TTC549 (cell line): ENCODE measurements at regions not wholly inside any gene's neighbourhood (a gene's known extent, or its start where the extent isn't known, plus 50 kb on each side); places are given as distances from the start of the nearest gene placed in this dataset.

Source experiments
- FAIRE-seq: peaks from 2 replicates; lab custom pipeline; 2012; peaks lifted over from hg19 to GRCh38; lab: Jason Lieb, UNC

DNA sequence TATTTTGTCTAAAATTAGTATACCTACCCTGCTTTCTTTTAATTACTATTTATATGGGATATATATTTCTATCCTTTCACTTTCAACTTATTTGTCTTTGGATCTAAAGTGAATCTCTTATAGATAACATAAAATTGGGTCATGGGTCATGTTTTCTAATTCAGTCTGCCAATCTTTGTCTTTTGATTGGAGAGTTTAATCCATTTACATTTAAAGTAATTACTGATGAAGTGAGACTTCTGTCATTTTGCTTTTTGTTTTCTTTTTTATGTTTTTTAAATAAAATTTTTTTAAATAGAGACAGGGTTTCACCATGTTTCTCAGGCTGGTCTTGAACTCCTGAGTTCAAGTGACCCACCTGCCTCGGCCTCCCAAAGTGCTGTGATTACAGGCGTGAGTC is 50.5 kb upstream of the PRDM1 start:
- no peak for FAIRE-seq

DNA sequence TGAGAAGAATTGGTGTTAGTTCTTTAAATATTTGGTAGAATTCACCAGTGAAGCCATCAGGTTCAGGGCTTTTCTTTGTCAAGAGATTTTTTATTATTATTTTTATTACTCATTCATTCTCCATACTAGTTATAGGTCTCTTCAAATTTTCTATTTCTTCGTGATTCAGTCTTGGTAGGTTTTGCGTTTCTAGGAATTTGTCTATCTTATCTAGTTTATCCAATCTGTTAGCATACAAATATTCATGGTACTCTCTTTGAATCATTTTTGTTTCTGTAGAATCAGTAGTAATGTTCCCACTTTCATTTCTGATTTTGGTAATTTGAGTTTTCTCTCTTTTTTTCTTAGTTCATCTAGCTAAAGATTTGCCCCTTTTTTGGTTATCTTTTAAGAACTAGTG is 52.3 kb upstream of the PRDM1 start:
- FAIRE-seq, result no peak

DNA sequence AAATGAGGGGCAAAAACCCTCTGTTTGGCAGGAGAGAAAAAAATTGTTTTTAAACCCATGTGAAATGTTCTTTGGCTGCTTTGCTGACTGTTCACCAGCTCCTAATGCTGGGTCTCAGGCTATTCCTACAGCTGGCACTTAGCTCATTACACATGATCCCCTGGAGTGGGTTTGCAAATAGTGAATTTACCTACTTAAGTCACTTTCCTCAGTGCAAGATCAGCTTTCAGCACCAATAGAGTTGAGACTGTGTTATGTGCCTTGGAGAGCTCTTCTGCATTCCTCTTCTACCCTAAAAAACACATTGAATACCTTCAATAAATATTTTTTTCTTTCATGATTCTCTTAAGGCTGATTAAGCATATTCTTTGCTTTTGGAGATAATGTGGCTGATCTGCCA is 58.4 kb upstream of the PRDM1 start:
- FAIRE-seq, result no peak

- FAIRE-seq, result no peak
Observed at GRCh38 chr6:106026748-106027715, 59.1 kb upstream of the PRDM1 start.

- no peak for FAIRE-seq
Observed at GRCh38 chr6:106025655-106026054, 60.5 kb upstream of the PRDM1 start.

GRCh38 chr6:106022801-106023200 is 63.3 kb upstream of the PRDM1 start:
- FAIRE-seq, result no peak

DNA sequence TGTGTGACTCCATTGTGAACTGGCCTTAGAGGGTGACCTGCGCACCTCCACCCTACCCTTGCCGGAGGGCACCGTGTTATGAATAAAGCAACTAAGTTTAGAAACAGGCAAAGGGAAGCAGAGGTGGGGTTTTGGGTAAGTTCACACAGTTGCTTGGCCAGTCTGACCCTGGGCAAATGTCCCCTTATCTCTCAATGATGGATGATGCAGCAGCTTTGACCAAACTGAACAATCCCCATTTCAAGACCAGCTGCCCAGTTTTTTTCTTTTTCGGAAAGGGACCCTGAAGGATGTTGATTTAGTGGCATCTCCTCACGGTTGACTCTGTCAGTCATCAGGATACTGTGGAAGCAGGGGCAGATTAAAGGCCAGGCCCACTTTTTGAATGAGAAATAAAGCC is 68.7 kb upstream of the PRDM1 start:
- FAIRE-seq, result no peak

- FAIRE-seq, result no peak
Observed at GRCh38 chr6:106014955-106015354, 71.2 kb upstream of the PRDM1 start.

GRCh38 chr6:106011476-106011875 is 74.7 kb upstream of the PRDM1 start:
- no peak for FAIRE-seq

DNA sequence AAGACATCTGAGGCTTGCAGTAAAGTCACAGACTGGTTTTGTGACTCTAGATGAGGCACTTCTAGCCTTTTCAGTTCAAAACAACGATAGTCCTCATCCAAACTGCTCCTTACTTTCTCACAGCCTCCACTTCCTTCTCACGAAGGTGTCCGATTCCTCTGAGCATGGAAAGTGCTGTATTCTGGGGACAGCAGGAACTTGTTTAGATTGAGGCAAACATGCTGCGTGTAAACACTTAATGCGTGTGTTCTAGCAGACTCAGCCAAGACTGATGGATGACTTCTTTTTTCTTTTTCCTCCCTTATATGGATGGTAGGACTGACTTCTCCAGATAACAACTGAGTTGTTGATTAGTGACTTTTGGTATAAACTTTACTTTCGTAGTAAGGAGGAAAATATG is 80.2 kb upstream of the PRDM1 start:
- no peak for FAIRE-seq

DNA sequence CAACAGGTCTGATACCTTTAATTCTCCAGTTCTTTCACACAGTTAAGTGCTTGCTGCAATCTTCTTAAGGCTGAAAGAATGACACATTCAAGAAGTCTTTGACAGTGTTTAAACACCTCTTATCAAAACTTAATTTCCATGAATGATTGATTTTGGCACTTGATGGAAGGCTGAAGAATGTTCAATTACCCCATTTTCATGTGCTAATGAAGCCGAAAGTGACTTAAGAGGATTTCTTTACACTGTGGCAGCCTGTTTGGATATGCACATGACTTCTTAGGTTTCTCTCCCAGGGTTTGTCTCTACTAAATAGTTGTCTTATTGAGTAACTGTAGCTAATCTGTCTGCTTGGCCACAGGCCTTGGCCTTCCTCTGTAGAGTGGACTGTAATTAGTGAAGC is 81.1 kb upstream of the PRDM1 start:
- no peak for FAIRE-seq

DNA sequence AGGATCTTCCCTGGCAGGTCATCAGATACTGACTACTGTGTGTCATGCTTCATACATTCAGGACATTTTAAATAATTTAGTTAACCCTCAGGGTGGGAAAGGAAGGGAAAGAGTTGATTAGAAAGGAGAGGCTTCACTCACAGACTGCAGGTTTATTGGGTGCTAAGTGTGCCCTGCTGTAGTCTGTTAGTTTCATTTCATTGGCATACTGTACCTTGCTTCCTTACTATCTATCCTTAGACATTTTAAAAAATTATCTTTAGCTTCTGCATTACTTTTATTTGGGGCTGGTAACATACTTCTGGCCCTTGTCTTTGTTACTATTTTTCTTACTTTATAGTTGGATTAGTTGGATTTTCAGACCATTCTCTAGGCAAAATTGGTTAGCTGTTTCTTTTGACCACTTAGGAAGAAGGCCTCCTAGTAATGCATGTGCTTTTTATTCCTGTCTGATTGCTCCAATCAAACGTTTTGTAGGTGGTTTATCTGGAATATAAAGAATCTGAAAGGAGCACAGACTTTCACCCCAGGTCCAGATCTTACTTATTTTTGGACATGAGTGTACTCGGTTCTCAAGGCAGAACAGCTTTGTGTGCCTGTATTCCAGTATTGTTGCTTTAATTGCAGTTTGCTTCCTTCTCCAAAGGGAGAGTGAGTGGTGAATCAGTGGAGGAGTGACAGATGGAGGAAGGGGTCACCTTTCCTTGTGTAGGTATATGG is 82.7 kb upstream of the PRDM1 start:
- FAIRE-seq, result no peak

DNA sequence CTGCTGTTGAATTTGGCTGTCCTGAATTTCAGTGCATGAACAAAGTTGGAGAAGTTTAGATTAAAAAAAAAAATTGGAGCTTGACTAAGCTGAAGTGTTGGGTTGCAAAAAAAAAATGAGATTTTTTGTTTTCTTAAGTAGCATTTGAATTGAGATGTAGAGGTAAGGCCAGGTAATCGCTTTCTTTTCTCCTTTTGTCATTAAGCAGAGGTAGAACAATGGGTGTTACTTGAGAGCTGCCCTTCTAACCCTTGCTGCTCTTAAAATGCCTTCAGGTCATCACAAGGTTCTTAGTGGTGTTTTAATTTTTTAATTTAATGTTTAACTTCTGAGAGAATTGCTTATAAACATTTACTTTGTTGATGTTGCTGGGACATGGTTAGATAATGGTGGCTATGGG is 84.1 kb upstream of the PRDM1 start:
- no peak for FAIRE-seq

DNA sequence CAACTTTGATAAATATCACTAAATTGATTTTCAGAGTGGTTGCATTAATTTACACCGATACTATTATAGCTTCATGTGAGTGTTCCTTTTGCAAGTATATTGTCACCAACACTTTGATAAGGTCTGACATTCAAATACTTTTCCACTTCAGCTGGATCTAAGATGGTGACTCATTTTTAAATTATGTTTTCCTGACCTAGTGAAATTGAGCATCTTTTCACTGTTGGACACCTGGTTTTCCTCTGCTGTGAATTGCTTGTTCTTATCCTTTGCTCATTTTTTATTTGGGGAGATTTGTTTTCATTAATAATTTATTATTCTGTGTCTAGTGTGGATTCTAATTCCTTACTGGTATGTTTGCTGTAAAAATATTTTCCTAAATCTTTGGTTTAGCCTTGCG is 85.2 kb upstream of the PRDM1 start:
- FAIRE-seq, result no peak

- FAIRE-seq, result no peak
Observed at GRCh38 chr6:105997482-105997881, 88.7 kb upstream of the PRDM1 start.

GRCh38 chr6:105995391-105995865 is 90.7 kb upstream of the PRDM1 start:
- no peak for FAIRE-seq

DNA sequence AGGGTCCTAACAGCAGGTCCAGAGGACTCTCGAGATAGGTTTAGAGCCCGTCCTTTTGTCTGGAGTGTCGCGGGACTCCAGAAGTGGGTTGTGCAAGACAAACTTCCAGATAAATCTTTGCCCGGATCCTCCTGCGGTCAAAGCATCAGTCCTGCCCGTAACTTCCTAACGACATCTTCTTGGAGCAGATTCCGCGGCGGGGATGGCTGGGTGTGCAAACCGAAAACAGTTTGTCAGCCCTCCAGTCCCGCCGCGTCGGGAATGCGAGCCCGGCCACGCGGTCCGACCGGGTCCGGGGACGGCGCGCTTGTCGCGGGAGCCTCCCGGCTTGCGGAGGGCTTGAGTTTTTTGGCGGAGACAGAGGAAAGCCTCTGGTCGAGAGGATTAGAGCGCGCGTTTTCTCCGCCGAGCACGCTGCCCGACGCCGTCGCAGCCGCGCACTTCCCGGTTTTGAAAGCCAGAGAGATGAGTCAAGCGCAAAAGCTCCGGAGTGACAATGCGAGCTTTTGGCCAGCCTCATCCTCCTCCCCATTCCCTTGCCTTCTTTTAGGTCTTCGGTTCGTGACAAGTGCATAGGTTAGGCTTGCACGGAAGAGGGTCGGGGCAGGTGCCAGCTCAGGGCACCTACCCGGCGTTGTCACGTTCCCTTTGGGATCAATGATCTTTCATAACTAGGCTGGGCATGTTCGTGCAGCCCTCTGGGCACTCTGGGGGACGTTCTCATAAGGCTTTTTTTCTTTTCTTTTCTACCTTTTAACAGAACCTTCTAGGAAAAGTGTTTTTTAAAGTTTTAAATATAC is 91.3 kb upstream of the PRDM1 start:
- FAIRE-seq, result no peak

DNA sequence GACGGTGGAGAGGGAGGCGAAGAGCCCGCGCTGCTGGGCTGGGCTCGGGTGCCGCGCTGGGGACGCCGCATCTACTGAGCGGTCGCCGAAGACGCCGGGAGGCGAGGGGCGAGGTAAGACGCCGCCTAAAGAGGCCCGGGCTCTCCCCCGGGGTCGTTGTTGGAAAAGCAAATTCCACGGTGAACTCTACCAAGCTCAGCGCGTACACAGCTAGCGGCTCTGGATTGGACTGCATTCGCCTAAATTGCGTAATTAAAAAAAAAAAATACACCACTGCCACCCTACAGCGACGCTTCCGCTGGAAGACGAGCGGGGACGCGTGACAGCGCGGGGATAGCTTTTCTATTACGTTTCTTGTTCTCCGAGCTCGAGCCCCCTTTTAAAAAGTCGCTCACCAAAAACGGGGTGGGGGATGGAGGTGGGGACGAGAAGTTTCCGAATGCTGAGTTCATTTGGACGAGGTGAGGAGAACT is 92.0 kb upstream of the PRDM1 start:
- FAIRE-seq, result no peak

DNA sequence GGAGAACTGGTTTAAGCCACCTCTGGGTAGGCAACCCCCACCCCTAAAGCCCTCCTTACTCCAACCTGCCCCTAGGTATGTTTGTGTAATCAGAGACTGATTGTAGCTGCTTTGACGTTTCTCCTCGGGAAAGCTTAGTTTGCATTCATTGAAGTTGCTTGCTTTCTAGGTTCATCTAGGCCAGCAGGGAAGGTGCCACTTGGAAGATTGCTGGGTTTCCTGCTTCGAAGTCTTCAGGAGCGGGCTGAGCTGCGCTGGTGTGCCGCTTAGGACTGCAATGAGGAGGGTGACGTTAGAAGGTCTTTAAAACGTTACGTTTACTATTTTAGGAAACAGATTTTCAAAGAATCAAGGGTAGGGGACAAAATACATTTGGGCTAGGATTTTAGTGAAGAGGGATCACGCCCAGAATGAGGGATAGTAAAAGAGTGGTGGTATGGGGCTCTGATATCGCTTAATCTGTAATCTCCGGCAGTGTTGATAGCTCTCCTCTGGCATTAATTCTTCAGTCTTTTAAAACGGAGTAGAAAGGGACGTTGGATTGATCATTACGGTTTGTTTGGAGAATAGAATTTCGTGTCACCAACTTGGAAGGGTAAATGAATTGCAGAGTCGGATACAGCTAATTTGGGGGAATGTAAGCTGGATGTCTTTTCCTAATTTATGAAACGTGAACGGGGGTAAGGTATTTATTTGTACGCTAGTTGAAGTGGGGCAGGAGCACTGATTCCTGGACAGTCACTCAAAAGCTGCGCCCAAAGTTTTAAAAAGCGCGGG is 92.6 kb upstream of the PRDM1 start:
- FAIRE-seq, result no peak

GRCh38 chr6:105992315-105992961 is 93.7 kb upstream of the PRDM1 start:
- no peak for FAIRE-seq
